ENCODE measurements at regions not wholly inside any gene's neighbourhood (a gene's known extent, or its start where the extent isn't known, plus 50 kb on each side); places are given as distances from the start of the nearest gene placed in this dataset.

DNA sequence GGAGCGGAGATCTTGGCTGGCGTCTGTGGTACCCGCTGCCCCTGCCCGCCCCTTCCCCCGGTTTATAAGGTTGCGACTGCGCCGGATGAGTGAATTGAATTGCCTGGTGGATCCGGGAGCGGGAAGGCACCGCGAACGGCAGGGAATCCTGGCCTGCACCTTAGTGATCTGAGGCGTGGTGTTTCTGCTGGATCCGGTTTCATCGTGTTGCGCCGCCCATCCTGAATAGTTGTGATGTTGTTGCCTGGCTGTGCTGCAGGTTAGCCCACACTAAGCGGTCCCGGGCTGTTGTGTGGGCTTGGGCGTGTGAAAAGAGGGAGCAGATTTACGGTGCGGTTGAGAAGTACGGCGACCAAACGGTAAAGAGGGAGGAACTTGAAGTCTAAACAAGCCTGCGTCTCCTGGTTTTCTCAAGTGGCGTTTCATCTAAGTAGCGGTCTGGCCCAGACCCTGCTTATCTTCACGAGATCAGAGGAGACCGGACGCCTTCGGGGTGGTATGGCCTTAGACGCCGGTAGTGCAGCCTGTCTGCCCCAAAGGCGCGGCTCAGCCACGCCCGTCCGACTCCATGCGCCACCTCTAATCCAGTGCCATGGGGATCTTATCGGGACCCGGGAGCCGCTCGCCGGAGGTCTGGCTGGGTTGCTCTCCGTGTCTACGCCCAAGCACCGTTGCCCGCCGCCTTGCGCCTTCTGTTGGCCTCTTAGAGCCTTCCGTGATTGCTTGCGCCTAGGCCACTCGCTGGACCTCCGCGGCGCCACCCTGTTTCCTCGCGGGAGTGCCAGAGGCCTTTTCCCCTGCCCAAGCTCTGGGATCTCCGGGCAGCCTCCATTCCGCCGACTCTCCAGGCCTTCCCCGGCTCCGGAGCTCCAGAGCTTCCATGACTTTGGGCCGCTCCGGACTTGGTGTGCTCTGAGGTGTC is 87.5 kb upstream of the RHOU start:
- Mint-ChIP-seq H3K4me3 (peak overlapping the region; percentile 95), H3K9me3 (ENCODE audit: insufficient read depth) (no peaks in the 10 kb centered on the region), H3K27me3 (peaks cover 52% of the 10 kb centered on the region), H3K4me1 (peaks cover 25% of the 10 kb centered on the region), H3K27ac (peak overlapping the region; percentile 79)
- no peaks in the 10 kb centered on the region for H3K36me3 ChIP-seq (replicated peaks in 1 of 2; ENCODE audit: control extremely low read depth in 1 of 2, control insufficient read depth in 1 of 2, extremely low read depth in 1 of 2, insufficient read depth in 2 of 2, low read length in 1 of 2)
- no peaks in the 10 kb centered on the region for H3K79me2 ChIP-seq (ENCODE audit: control insufficient read depth, insufficient read depth, low read length)
- no peak overlapping the region for H3K27ac ChIP-seq (ENCODE audit: low read length in 2 of 2)
- intact Hi-C loops (cut with micrococcal nuclease) = no loop called here
- peaks cover 0 to 53% (median 51%) of the 10 kb centered on the region in 4 experiments for H3K27me3 ChIP-seq (replicated peaks in 1 of 4; ENCODE audit: control extremely low read depth in 1 of 4, control insufficient read depth in 3 of 4, insufficient read depth in 4 of 4, low read length in 3 of 4)
- POLR2A ChIA-PET = no interaction called here
- H3K4me3 ChIP-seq (ENCODE audit: control extremely low read depth in 1 of 5, extremely low read depth in 1 of 5, insufficient read depth in 1 of 5, low read depth in 2 of 5, low read length in 4 of 5) = peak overlapping the region; percentile 44 to 89 (median 63)
- peak overlapping the region; percentile 76 for H2AFZ ChIP-seq (ENCODE audit: insufficient read depth, low read depth, low read length, poor library complexity, severe bottlenecking)
- ATAC-seq (ENCODE audit: low read depth) (no peak), DNase-seq (peak; percentile 55)
- CTCF ChIA-PET = no interaction called here
- H3K9me3 ChIP-seq (ENCODE audit: control extremely low read depth in 1 of 3, control insufficient read depth in 2 of 3, insufficient read depth in 1 of 3, low read length in 2 of 3) = peaks cover 0 to 35% (median 1%) of the 10 kb centered on the region in 3 donors
- peaks cover 27 to 36% of the 10 kb centered on the region in 2 donors for H3K4me1 ChIP-seq (ENCODE audit: control insufficient read depth in 2 of 2, insufficient read depth in 2 of 2, low read length in 2 of 2)
- WGBS (ENCODE audit: insufficient coverage) = 3% methylated on average over 66 of the region's 67 CpGs
- no peak for TF ChIP-seq EZH2 (IDR thresholded peaks at IDR 0.05; ENCODE audit: borderline replicate concordance, insufficient read depth, low read depth, low read length, poor library complexity, severe bottlenecking)
- TF ChIP-seq, protein P1, sequence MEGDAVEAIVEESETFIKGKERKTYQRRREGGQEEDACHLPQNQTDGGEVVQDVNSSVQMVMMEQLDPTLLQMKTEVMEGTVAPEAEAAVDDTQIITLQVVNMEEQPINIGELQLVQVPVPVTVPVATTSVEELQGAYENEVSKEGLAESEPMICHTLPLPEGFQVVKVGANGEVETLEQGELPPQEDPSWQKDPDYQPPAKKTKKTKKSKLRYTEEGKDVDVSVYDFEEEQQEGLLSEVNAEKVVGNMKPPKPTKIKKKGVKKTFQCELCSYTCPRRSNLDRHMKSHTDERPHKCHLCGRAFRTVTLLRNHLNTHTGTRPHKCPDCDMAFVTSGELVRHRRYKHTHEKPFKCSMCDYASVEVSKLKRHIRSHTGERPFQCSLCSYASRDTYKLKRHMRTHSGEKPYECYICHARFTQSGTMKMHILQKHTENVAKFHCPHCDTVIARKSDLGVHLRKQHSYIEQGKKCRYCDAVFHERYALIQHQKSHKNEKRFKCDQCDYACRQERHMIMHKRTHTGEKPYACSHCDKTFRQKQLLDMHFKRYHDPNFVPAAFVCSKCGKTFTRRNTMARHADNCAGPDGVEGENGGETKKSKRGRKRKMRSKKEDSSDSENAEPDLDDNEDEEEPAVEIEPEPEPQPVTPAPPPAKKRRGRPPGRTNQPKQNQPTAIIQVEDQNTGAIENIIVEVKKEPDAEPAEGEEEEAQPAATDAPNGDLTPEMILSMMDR (IDR thresholded peaks at IDR 0.05) = no peak
- peak overlapping the region; percentile 85 for H3K4me2 ChIP-seq (replicated peaks; ENCODE audit: low read depth, low read length, poor library complexity, severe bottlenecking)
- no peaks in the 10 kb centered on the region for H4K20me1 ChIP-seq (ENCODE audit: control insufficient read depth, insufficient read depth, low read length, poor library complexity, severe bottlenecking)
- H3K9ac ChIP-seq (ENCODE audit: low read length) = peak overlapping the region; percentile 72

Measured in B cell (primary cell).